ENCODE measurements at regions not wholly inside any gene's neighbourhood (a gene's known extent, or its start where the extent isn't known, plus 50 kb on each side); places are given as distances from the start of the nearest gene placed in this dataset.
"Not testable (repeated sequence)": the region's sequence is repeated elsewhere in the genome, so short reads cannot be mapped to it uniquely, and the experiment has no call there.

DNA sequence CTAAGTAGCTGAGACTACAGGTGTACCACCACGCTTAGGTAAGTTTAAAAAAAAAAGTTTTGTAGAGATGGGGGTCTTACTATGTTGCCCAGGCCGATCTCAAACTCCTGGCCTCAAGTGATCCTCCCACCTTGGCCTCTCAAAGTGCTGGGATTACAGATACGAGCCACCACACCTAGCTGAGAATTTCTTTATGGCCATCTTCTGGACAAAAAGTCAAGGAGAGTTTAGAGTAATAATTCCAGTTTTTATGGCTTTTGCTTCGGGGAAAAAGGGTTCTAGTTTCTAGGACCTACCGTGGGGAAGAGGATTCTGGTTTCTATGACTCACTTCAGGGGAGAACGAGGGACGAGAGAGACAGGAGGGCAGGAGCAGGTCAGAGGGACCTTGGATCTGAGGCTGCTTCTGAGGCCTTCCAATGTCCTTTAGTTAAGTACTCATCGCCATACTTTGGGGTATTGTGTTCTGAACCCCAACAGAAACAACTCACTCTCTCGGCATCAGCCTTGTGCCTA lies 69.3 kb upstream of the IER3 start:
- no peak for DNase-seq (ENCODE audit: low read depth)
- in situ Hi-C loops (cut with HindIII; ENCODE audit: low pct_unique_long_range_greater_than_20kb, low sequenced_read_pairs): no loop called here

DNA sequence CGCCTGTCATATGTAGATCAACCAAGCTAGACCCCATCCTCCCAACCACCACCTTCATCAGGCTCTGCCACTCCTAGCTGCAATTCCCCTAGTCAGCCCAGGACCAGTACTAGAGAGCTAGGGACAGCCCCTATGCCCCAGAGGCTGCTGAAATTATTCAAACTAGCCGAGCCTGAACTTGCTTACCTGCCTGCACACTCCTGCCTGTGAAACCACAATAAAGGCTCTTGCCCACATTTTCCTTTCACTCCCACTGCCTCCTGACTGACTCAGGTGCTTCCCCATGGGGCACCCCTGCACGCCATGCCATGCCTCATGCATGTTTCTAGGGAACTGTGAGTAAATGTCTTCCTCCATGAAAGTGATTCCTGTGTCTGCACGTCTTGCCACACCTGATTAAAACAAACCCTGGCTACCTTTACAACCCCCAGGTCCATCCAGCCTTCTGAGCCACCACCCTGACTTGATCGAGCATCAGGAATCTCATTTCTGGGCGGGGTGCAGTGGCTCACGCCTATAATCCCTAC lies 66.5 kb upstream of the IER3 start:
- peak; percentile 30 for DNase-seq (ENCODE audit: low read depth)
- in situ Hi-C loops (cut with HindIII; ENCODE audit: low pct_unique_long_range_greater_than_20kb, low sequenced_read_pairs): no loop called here

DNA sequence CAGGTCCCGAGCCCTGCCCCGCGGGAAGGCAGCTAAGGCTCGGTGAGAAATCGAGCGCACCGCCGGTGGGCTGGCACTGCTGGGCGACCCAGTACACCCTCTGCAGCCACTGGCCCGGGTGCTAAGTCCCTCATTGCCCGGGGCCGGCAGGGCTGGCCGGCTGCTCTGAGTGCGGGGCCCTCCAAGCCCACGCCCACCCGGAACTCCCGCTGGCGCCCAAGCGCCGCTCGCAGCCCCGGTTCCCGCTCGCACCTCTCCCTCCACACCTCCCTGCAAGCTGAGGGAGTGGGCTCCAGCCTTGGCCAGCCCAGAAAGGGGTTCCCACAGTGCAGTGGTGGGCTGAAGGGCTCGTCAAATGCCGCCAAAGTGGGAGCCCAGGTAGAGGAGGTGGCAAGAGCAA lies 63.2 kb upstream of the IER3 start:
- in situ Hi-C loops (cut with HindIII; ENCODE audit: low pct_unique_long_range_greater_than_20kb, low sequenced_read_pairs); DNase-seq (ENCODE audit: low read depth): not testable (repeated sequence)

DNA sequence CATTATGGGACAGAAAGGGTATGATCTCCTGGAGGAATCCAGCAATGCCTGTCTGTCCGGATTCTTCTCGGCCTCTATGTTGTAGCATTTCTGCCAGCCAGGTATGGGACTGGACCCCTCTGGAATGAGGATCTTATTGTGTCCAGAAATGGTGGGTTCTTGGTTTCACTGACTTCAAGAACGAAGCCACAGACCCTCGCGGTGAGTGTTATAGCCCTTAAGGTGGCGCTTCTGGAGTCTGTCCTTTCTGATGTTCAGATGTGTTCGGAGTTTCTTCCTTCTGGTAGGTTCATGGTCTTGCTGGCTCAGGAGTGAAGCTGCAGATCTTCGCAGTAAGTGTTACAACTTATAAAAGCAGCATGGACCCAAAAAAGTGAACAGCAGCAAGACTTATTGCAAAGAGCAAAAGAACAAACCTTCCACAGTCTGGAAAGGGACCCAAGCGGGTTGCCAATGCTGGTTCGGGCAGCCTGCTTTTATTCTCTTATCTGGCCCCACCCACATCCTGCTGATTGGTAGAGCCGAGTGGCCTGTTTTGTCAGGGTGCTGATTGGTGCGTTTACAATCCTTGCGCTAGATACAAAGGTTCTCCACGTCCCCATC lies 62.3 kb upstream of the IER3 start:
- in situ Hi-C loops (cut with HindIII; ENCODE audit: low pct_unique_long_range_greater_than_20kb, low sequenced_read_pairs): no loop called here
- DNase-seq (ENCODE audit: low read depth): no peak

DNA sequence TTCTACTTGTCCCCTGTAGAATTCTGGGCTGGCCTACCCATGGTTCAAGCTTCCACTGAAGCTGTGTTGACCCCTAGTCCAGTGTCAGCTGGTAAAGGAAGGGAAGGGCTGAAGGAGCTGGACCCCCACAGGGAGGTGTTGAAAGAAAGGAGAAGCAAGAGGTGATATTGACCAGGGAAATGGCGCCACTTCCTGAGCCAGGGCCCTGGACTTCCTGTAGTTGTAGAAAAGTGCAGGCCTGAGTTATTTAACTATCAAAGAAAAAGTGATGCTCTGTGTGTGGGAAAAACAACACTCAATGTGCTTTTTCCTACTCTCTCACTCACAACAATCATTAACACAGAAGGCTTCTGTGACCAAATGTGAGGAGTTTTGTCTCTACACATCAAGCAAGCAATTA lies 60.0 kb upstream of the IER3 start:
- in situ Hi-C loops (cut with HindIII; ENCODE audit: low pct_unique_long_range_greater_than_20kb, low sequenced_read_pairs): no loop called here
- no peak for DNase-seq (ENCODE audit: low read depth)

DNA sequence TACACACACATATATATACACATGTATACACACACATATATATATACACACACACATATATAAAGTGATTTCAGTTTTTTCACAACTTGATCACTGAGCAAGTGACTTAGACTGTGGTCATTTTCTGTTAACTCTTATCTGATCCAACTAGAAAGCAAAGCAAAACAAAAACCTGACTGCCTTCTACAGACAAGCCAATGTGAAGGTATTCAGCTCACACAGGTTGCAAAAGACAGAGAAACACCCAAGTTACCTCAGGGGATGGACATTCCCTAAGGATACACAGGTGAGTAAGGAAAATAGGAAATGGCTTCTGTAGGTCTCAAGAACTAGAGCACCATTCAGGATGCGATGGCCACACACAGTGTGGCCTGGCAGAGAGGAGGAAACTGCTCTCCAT lies 58.4 kb upstream of the IER3 start:
- in situ Hi-C loops (cut with HindIII; ENCODE audit: low pct_unique_long_range_greater_than_20kb, low sequenced_read_pairs): no loop called here
- DNase-seq (ENCODE audit: low read depth): no peak

DNA sequence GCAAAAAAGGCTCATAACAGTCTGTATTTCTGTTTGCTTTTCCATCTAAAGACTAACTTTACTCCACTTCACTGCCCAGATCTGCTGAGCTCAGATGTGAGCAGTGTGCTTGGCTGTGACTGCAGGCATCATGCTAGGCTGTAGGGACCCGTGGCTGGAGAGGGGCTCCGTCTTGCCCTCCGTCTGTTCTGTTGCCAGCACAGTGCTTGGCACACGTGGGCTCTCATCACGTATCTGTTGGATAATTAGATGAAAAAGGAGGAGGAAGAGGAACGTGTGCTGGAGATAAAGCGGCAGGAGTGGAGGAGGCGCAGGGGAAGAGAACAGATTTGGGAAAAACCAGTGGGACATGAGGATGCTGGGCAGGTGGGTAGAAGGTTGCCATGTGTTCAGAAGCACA lies 57.6 kb upstream of the IER3 start:
- DNase-seq (ENCODE audit: low read depth): no peak
- in situ Hi-C loops (cut with HindIII; ENCODE audit: low pct_unique_long_range_greater_than_20kb, low sequenced_read_pairs): no loop called here

DNA sequence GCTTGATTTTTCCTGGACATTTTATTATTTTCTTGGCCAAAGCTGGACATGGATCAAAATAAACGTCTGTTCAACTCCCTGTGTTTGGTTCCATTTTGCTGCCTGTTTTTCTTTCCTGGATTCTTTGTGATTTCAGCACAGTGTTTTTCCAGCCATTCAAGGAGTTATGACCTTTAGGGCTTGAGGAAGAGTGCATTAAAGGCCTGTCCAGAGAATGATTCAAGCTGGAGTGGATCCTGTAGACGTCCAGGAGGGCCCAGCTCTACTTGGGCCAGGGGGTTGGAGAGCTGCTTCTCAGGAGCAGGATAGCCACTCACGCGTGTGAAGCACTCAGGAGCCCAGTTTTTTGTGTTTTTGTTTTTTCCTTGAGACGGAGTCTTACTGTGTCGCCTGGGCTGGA lies 56.5 kb upstream of the IER3 start:
- DNase-seq (ENCODE audit: low read depth): peak; percentile 23
- in situ Hi-C loops (cut with HindIII; ENCODE audit: low pct_unique_long_range_greater_than_20kb, low sequenced_read_pairs): no loop called here

DNA sequence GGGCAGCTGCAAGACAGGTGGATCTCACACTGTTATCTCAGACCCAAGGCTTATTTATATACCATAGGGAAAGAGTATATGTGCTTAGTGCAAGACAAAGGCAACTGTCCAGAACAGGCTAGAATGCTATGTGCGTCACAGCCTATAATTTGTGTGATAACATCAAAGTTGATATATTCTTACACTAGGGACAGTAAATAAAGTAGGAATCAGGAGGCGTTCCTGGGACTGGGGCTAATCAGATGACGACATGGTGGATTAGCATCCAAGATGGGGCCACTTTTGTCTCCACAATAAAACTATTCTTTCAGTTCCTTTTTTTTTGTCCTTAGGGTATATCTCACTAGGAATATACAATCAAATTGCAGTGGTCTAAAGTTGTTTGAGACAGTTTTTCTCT lies 54.9 kb upstream of the IER3 start:
- DNase-seq (ENCODE audit: low read depth): no peak
- in situ Hi-C loops (cut with HindIII; ENCODE audit: low pct_unique_long_range_greater_than_20kb, low sequenced_read_pairs): no loop called here

DNA sequence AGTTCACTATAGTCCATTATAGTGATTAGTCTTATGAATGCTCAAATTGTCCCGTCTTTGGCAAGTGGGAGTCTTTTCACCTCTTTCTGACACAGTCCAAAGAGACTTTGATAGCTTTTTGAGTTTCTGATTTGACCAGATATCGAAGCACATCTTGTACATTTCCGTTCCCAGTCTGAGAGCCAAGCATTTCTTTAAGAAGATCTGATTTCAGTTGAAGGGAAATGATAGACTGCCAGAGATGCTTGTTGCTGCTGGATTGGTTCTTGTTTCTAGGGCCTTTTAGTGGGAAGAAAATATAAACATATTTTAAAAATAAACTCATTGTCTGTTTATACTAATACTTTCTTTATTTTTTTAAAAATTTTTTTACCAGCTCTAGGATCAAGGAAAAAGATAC lies 54.1 kb upstream of the IER3 start:
- in situ Hi-C loops (cut with HindIII; ENCODE audit: low pct_unique_long_range_greater_than_20kb, low sequenced_read_pairs): no loop called here

DNA sequence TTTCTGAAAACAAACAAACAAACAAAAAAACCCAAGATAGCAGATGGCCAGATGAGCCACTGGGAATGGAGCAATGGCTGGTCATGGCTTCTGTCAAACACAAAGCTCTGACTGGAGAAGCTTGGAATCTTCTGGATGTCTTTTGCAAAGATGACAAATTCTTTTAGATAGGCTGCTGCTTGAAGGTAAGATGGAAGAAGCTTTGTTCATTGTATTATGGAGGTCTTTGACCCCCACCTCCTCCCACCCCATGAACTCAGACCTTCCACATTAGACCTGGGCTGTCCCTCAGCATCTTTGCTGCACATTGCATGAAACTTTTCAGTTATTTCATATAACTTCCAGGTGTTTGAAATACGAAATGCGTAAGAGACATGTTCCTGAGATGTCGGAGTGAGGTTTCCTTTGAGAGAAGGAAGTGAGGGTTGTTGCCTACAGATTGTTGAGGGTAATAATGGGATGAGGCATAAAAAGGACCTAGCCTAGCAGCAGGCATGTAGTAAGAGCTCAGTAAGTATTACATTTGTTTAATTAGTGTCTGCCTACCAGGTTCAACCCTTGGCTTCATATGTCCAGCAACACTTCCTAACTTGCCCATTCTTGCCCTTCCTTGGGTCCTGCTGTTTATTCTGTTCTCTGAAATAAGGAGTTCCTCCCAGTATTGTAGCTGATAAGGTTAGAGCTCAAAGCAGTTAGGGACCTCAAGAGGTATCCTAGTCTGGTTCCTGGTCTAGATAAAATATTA lies 51.4 kb upstream of the IER3 start:
- in situ Hi-C loops (cut with HindIII; ENCODE audit: low pct_unique_long_range_greater_than_20kb, low sequenced_read_pairs): no loop called here
- no peak for DNase-seq (ENCODE audit: low read depth)

More for the DNA sequence above, 54.1 kb upstream of the IER3 start:
- DNase-seq (ENCODE audit: low read depth): no peak
